ENCODE measurements at regions not wholly inside any gene's neighbourhood (a gene's known extent, or its start where the extent isn't known, plus 50 kb on each side); places are given as distances from the start of the nearest gene placed in this dataset.

- TF ChIP-seq EZH2 (IDR thresholded peaks at IDR 0.05; ENCODE audit: borderline replicate concordance, low read depth, low read length, poor library complexity, severe bottlenecking) = no peak
- TF ChIP-seq CTCF (conservative IDR thresholded peaks at IDR 0.05; ENCODE audit: low read depth, low read length) = no peak
Observed at GRCh38 chr4:181372014-181372413, 871.2 kb upstream of the TENM3 start.
